DMS114 treated with DMSO at 0.1 percent for 48 hours (cell line): ENCODE measurements at regions not wholly inside any gene's neighbourhood (a gene's known extent, or its start where the extent isn't known, plus 50 kb on each side); places are given as distances from the start of the nearest gene placed in this dataset.
"Not testable (repeated sequence)": the region's sequence is repeated elsewhere in the genome, so short reads cannot be mapped to it uniquely, and the experiment has no call there.

Source experiments
- DNase-seq: peaks from one replicate; lab custom pipeline; 2025; ENCODE audit not compliant: unreplicated experiment; lab: John Stamatoyannopoulos, UW

DNA sequence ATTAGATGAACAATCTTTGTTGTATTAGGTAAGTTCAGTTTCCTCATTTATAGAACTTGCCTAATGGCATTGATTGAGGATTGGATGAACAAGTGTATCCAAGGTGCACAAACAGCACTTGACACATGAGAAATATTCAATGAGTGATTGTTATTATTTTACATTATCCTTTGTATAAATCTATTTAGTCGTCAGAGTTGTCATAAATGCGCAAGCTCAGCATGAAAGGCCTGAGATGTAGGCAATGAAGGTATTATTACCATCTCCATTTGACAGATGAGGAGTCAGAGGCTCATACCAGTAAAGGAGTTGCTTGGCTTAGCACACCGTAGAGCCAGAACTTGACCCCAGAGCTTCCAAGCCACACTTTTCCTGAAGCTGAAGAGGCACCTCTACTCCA lies 291.4 kb downstream of the C1D start:
- DNase-seq: no peak

DNA sequence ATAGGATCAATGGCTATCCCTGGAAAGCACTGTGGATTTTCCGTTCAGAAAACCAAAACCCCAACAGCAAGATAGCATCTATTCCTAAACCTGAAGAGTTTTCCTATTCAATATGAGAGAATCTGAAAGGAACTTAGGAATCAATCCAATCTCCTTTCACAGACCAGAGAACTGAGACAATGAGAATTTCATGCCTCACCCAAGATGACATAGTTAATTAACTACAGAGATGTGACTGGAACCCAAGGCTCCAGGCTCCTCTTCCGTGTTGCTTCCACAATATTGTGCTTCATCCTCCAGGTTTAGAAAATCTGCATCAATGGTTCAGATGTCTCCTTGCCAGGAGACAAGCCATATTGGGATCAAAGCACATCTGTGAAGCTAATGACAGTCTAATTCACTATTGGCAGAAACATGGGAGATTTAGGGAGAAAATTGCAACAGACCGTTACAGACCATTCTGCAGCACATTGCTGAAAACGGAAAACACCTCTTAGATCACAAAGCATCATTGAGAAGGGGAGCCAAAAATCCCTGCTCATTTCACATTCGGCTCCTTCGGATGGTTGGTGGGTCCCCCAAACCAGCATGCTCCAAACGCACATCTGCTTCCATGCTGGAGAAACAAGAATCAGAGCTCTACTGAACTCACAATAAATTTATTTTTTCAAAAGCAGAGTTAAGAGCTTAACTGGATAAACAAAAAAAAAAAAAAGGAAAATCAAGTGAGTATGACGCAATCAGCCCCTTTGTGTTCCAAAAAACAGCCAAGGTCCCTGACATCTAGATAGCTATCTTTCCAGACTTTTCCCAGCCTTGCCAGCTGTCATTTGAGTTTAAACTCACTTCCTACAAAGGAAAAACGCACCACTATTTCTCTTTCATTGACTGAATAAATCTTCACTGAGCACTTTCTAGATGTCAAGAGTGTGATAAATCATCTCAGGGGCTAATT lies 290.3 kb downstream of the C1D start:
- no peak for DNase-seq

DNA sequence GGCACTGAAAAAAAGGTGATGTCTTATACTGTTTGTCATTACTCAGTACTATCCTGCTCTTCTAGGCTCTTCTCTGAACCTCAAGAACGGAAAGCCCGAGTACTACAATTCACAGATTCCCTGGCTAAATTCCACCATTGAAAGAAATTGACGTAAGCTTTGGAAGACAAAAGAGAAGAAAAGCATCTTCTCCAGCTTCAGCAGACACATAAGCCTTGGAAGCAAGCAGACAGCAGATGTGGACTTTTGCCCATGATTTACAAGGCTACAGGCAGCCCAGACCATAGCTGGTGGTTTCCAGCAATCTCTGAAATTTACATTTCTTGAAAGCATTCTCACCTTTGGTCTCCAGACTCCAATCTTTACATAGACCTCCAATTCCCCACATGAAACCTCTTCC lies 289.0 kb downstream of the C1D start:
- DNase-seq: no peak

DNA sequence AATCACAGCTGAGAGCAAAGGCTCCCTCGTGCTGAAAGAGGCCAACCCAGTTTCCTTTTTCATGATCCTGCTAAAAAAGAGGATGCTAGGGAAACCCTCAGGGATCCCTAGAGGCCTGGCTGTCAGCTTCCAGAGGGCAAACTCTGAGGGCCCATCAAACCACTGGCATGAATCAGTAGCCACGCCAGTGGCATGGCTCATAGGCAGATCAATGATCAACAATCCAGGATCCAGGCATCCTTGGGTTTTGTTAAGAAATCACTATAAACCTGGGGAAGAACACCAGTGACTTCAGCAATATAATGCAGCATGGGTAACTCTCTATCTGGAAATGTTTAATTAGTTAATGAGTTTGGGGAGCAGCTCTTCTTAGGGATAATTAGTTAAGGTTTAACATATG lies 286.5 kb downstream of the C1D start:
- DNase-seq: no peak

DNA sequence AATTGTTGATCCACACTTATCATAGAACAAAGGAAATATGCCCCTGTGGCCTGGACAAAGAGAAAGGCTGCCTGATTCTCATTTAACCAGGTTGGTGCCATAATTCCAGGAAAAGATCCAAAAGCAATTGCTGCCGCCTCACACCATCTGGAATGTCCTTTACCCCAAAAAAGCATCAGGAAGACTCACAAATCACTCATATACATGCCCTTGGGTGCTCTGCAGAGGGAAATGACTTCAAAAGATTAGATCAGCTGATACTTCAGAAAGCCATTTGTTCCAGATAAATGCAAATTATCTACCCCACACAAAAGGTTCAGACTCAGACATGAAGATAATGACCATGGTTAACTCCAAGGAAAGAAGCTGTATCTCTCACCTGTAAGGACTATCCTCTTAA lies 285.8 kb downstream of the C1D start:
- DNase-seq: no peak

DNA sequence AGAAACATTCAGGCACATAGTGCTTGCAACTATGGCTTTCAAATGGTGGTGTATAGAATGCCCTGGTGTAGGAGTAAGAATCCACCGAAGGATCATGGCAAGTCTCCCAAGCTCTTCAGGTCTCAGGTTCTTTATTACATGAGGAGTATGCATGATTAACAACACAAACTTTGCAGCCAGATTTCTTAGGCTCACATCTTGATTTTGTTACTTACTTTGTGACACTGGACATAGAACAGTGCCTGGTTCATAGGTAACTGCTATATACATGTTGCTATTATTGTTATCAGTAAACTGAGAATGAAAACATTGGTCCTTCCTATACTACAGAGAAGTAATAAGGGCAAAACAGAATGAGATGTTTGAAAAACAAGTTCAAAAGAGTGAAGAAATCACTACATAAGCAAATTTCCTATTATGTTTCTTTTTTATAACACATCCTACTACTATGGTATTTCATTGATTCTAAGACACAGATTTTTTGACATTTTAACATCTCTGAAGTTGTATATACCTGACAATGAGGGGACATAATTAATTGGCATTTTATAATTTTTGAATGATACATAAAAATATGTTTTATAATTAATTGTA lies 284.9 kb downstream of the C1D start:
- DNase-seq: no peak

DNA sequence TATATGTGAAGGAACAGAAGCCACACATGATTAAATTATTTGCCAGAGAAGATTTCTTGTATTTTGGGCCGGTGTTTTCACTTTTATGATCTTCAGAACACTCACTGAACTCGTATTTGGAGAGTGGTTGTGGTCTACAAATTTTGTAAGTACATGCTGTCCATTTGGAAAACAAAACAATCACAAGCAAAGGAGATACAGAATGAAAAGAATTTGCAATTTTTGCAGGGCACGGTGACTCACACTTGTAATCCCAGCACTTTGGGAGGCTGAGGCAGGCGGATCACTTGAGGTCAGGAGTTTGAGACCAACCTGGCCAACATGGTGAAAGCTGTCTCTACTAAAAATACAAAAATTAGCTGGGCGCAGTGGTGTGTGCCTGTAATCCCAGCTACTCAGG lies 282.0 kb downstream of the C1D start:
- DNase-seq: not testable (repeated sequence)

DNA sequence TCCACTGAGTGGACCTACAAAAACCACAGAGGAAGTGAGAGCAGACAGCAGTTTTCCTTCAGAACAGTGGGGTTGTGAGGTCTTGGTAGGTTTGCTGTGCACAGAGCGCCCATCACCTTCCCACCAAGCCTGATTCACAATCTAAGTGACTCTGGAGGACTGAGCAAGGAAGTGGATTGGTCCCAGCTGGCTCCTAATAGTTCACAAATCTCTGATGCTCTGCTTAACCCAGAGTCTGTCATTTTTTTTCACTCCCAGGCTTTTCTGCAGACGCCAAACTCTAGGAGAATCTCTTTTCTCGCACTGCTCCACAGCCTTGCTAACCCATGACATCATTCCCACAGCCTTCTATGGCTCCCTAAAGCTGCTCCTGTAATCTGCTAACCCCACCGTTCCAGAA lies 280.4 kb downstream of the C1D start:
- DNase-seq: no peak

DNA sequence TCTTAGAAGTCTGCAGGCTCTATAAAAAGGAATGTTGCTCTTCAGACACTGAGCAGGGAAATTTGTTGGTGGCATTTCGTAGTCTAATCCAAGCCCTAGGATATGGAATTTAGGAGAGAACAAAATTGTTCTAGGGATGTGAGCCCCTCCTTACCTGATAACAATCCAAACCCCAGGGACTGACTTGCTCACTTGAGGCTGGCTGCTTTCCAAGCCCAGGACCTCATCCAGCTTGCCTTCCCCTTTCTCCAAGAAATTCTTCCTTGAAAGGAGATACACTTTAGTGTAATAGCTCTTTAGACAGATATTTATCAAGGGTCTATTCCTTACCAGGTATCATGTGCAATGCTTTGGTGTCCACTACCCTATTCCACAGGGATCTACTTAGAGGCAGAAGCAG lies 279.8 kb downstream of the C1D start:
- no peak for DNase-seq

DNA sequence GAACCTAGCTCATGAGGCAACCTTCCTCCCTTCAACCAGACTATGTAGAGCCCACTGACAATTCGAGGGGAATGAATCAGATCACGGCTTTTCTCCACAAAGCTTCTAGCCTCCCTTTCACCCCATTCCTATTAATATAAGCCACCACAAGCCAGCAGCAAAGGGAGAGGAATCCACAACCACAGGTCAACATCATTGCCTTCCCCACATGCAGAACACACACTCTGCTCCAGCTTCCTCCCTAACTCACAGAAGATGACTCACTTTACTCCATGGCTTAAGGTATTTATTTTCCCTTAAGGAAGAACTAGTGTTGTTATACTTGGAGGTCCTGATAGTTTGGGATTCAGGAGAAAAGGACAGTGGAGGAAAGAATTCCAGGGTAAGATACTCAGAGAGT lies 272.2 kb downstream of the C1D start:
- DNase-seq: no peak

DNA sequence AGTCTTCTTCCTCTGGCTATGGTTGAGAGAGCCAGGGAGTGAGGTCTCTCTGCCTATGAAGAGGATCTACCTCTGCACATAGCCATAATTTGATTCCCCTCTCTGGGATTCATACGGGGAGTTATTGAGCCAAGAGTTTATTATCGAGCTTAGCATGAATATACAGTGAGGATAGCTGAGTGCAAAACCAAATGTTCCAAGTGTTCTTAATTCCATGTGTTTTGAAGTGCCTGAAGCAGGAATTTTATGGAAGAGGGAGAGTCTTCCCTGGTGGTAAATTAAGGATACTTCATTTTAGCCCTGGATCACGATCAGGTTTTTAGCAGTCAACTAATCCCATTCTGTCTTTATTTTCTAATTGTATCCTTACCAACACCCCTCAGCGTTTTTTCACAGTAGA lies 270.6 kb downstream of the C1D start:
- DNase-seq: no peak

DNA sequence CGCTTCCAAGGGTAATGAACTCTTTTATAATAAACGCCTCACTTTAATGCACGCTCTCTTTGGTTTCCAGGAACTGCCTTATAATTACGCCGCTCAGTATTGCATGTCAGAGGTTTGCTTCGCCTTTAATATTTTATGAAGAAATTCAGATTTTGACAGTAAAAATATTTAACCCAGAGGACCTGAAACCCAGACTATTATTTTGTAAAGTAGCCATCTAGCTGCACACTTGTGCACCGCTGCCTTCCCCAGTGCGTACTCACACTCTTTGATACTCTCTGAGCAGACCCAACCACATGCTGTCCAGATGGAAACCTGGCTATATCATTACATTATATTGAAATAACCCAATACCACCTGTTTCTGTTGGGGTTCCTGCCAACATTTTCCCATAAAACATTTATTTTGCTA lies 270.1 kb downstream of the C1D start:
- no peak for DNase-seq

DNA sequence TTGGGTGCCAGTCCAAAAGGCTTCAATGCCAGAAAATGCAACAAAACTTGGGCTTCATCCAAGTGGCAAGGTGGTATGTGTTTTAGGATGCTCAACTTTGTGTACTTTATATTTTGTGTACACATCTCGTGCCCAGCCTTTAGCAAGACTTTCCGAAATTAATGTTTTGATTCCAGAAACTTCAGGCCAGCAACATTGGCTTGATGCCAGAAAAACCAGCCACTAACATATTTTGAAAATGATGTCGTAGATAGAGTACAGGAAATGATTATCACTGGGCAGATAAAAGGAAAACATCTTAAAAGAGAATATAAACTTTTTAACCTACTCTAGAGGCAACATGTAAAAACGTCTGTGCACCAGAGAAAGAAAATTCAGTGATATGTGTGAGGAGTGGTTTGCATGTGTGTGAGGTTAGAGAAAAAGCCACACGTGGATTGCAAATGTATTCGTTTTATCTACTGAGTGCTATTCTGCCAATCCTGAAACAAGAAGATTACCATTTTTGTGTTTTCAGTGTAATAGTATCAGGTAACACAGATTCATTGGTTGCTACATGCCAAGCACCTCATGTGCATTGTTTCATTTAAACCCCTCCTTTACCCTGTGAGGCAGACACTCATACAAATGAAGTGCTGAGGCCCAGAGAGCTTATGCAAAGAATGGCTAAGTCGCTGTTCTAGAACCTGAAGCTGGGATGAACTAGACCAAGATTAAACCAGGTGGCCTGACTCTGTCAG lies 264.8 kb downstream of the C1D start:
- DNase-seq: no peak

DNA sequence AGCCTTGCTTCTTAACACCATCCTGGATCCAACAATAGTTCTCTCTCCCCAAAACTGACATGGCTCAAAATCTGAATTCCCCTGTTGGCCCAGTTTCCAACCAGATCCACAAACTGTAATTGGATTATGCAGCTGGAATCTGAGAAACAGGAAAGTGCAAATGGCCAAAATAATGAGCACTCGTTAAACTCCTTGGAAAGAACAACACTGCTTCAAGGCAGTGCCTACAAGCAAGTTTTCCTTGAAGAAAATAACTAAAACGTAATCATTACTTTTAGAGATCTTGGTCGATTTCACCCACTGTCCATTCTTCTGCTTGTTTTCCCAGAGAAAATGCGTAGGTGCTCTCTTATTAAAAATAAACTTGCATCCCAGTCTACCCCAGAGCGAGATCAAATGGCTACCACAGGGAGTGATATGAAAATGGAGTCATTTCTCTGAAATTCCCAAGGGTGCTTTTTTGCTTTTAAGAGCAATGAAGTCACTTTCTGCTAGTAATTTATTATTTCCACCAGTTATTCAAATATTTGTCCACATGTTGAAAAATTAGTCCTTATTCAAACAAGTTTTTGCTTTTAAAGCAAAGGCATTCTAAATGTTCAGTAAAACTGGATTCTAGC lies 264.2 kb downstream of the C1D start:
- no peak for DNase-seq

DNA sequence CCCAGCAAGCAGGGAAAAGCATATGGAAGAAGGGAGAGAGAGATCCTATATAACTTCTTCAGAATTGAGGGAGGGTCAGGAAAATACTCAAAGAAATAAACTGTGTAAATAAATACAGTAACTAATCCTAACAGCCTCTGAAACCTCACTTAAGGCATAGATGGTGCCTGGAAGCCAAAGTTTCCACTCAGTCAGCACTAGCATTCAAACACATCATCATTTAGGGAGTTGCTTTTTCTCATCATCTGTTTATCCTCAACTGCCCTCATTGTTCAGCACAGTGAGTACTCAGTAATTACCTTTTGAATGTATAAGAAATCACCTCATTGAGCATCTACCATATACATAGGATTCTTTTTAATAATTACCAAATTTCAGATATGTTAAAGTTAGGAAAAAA lies 262.9 kb downstream of the C1D start:
- no peak for DNase-seq

DNA sequence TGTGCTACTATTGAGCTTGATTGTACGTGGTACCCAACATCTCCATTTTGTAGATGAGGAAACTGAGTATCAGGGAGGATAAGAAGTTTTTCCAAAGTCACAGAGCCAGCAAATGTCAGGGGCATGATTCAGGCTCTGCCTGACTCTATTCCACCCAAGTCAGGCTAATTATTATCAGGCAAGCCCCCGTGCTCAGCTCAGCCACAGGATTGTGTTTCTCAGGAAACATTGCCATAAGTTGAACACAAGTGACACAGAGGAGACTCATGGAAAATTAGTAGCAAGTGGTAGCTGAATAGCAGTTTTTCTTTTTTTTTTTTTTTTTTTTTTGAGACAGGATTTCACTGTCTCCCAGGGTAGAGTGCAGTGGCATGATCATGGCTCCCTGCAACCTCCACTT lies 260.5 kb downstream of the C1D start:
- DNase-seq: no peak

DNA sequence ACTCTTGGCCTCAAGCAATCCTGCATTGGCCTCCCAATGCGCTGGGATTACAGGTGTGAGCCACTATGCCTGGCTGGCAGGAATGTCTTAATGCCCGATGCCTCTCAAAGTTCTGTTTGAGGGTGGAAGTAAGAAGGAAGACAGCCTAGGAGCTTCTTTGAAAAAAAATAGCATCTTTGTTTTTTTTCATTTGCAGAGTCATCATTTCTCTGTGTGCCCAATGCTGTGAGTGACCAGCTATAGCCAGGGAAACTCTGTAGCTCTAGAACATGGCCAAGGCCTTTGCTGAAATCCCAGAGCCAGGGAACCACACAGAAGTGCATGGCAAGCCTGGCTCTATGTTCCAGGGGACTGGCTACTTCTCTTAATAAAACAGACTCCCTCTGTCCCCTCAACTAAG lies 260.0 kb downstream of the C1D start:
- DNase-seq: no peak

DNA sequence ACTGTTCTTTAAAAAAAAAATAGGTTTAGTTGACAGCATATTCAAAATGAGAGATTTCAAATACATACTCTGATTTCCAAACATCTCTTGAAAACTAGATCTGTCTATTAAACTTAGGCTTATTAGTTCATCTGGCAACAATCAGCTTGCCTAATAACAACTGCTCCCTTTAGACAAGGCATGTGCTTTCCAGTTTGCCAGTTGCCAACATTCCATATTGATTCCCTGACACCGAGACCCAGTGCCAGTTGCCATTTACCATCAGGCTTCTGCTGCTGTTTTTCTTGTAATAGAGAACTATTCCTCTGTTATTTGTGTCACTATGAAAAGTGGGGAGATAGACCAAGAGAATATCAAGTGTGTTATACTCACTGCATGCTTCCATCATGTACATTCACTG lies 256.0 kb downstream of the C1D start:
- no peak for DNase-seq

DNA sequence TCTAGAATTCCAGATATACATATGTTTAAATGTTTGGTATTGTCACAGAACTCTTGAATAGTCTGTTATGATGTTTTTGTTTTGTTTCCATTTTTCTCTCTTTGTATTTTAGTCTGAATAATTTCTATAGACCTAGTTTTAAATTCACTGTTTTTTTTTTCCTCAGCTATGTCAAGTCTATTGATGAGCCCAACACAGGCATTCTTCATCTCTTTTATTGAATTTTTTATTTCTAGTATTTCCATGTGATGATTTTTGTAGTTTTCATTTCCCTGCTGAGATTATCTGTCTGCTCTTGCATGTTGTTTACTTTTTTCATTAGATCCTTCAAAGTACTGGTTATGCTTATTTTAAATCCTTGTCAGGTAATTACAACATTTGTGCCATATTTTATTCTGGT lies 254.7 kb downstream of the C1D start:
- DNase-seq: no peak

DNA sequence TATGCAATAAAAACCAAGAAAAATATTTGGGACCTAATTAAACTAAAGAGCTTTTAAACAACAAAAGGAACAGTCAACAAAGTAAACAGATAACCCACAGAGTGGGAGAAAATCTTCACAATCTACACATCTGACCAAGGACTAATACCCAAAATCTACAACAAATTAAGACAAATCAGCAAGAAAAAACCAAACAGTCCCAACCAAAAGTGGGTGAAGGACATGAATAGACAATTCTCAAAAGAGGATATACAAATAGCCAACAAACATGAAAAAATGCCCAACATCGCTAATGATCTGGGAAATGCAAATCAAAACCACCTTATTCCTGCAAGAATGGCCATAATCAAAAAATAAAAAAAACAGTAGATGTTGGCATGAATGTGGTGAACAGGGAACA lies 250.1 kb downstream of the C1D start:
- DNase-seq: no peak

DNA sequence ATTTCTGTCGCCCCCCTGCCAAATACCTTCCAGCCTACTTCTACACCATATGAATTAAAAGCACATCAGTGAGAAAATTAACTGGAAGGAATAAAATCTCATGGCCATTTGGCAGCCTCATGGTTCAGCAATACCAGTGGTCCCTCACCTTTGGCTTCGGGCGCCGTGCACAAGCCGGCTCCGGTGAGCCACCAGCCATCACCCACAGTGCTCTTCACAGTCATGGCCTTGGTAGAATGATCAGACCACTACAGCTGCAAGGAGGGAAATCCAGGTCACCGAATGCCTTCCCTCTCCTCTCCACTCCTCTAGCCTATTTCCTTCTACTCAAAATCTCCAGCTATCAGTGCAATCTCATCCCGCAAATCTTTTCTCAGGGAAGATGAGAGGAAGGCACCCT lies 239.1 kb downstream of the C1D start:
- DNase-seq: no peak

DNA sequence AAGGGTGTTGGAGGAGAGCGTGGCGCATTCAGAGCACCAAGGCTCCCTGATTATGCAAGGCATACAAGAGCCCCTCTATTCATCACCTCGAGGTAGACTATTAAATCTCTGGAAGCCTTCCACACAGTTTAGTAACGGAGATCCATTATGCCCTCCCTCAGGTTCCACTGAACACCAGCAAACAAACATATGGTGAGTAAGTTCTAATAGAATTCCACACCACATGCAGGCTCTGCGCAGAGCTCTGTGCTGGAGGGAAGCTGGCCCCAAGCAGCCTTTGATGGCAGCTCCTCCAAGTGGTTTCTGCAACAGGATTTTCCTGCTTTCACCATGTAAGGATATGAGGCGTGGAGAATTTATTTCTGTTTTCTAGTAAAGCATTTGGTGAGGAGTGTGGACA lies 238.6 kb downstream of the C1D start:
- no peak for DNase-seq
